ENCODE measurements at regions not wholly inside any gene's neighbourhood (a gene's known extent, or its start where the extent isn't known, plus 50 kb on each side); places are given as distances from the start of the nearest gene placed in this dataset.

GRCh38 chr16:52074133-52074532, 472.8 kb downstream of the TOX3 start:
- H3K4me2 ChIP-seq (ENCODE audit: low read depth, low read length, poor library complexity, severe bottlenecking), result no peak overlapping the region
- no peaks in the 10 kb centered on the region for H3K27me3 ChIP-seq (ENCODE audit: insufficient read depth, low read length, poor library complexity, severe bottlenecking)
- no peak overlapping the region for H3K9ac ChIP-seq (ENCODE audit: low read depth, low read length, poor library complexity, severe bottlenecking)
- no peak overlapping the region for H2AFZ ChIP-seq (ENCODE audit: low read length)
- H3K4me1 ChIP-seq (ENCODE audit: insufficient read depth, low read length, poor library complexity, severe bottlenecking), result no peaks in the 10 kb centered on the region
- no peaks in the 10 kb centered on the region for H3K9me2 ChIP-seq (replicated peaks; ENCODE audit: low read depth, low read length)
- no peaks in the 10 kb centered on the region for H4K20me1 ChIP-seq (ENCODE audit: insufficient read depth, low read length, poor library complexity, severe bottlenecking)
- TF ChIP-seq EZH2phosphoT487 (IDR thresholded peaks at IDR 0.05; ENCODE audit: borderline replicate concordance), result no peak
- TF ChIP-seq CTCF (conservative IDR thresholded peaks at IDR 0.05; ENCODE audit: low read length), result no peak
- no peak overlapping the region for H3K4me3 ChIP-seq (ENCODE audit: low read length, poor library complexity, severe bottlenecking)
- H3K9me3 ChIP-seq (ENCODE audit: insufficient read depth, low read depth, low read length), result no peaks in the 10 kb centered on the region
- H3F3A ChIP-seq (ENCODE audit: low read depth), result no peaks in the 10 kb centered on the region
- no peaks in the 10 kb centered on the region for H3K79me2 ChIP-seq (ENCODE audit: insufficient read depth, low read length)
- no peaks in the 10 kb centered on the region for H3K36me3 ChIP-seq (ENCODE audit: insufficient read depth, low read length)

- no peaks in the 10 kb centered on the region for H3K9me2 ChIP-seq (replicated peaks; ENCODE audit: low read depth, low read length)
- no peaks in the 10 kb centered on the region for H3F3A ChIP-seq (ENCODE audit: low read depth)
- no peaks in the 10 kb centered on the region for H4K20me1 ChIP-seq (ENCODE audit: insufficient read depth, low read length, poor library complexity, severe bottlenecking)
- no peak for TF ChIP-seq EZH2phosphoT487 (IDR thresholded peaks at IDR 0.05; ENCODE audit: borderline replicate concordance)
- TF ChIP-seq CTCF (conservative IDR thresholded peaks at IDR 0.05; ENCODE audit: low read length), result no peak
- H3K79me2 ChIP-seq (ENCODE audit: insufficient read depth, low read length), result no peaks in the 10 kb centered on the region
- H3K9me3 ChIP-seq (ENCODE audit: insufficient read depth, low read depth, low read length), result no peaks in the 10 kb centered on the region
- H3K27me3 ChIP-seq (ENCODE audit: insufficient read depth, low read length, poor library complexity, severe bottlenecking), result no peaks in the 10 kb centered on the region
- no peak overlapping the region for H3K4me3 ChIP-seq (ENCODE audit: low read length, poor library complexity, severe bottlenecking)
- H2AFZ ChIP-seq (ENCODE audit: low read length), result no peak overlapping the region
- H3K36me3 ChIP-seq (ENCODE audit: insufficient read depth, low read length), result no peaks in the 10 kb centered on the region
- H3K4me2 ChIP-seq (ENCODE audit: low read depth, low read length, poor library complexity, severe bottlenecking), result no peak overlapping the region
- H3K4me1 ChIP-seq (ENCODE audit: insufficient read depth, low read length, poor library complexity, severe bottlenecking), result no peaks in the 10 kb centered on the region
- no peak overlapping the region for H3K9ac ChIP-seq (ENCODE audit: low read depth, low read length, poor library complexity, severe bottlenecking)
These were observed 473.9 kb downstream of the TOX3 start for GRCh38 chr16:52073024-52073423.

- Histone ChIP-seq H3K4me1 (ENCODE audit: insufficient read depth, low read length, poor library complexity, severe bottlenecking) (no peaks in the 10 kb centered on the region), H4K20me1 (ENCODE audit: insufficient read depth, low read length, poor library complexity, severe bottlenecking) (no peaks in the 10 kb centered on the region), H3K9me2 (replicated peaks; ENCODE audit: low read depth, low read length) (no peaks in the 10 kb centered on the region)
These were observed 475.8 kb downstream of the TOX3 start for GRCh38 chr16:52071101-52071500.

More at GRCh38 chr16:52071101-52071500, 475.8 kb downstream of the TOX3 start:
- no peak overlapping the region for H3K9ac ChIP-seq (ENCODE audit: low read depth, low read length, poor library complexity, severe bottlenecking)
- no peaks in the 10 kb centered on the region for H3K27me3 ChIP-seq (ENCODE audit: insufficient read depth, low read length, poor library complexity, severe bottlenecking)
- no peak overlapping the region for H3K4me3 ChIP-seq (ENCODE audit: low read length, poor library complexity, severe bottlenecking)
- no peaks in the 10 kb centered on the region for H3K36me3 ChIP-seq (ENCODE audit: insufficient read depth, low read length)
- H2AFZ ChIP-seq (ENCODE audit: low read length), result no peak overlapping the region
- H3K79me2 ChIP-seq (ENCODE audit: insufficient read depth, low read length), result no peaks in the 10 kb centered on the region
- H3F3A ChIP-seq (ENCODE audit: low read depth), result no peaks in the 10 kb centered on the region
- no peak for TF ChIP-seq EZH2phosphoT487 (IDR thresholded peaks at IDR 0.05; ENCODE audit: borderline replicate concordance)
- no peak for TF ChIP-seq CTCF (conservative IDR thresholded peaks at IDR 0.05; ENCODE audit: low read length)
- H3K9me3 ChIP-seq (ENCODE audit: insufficient read depth, low read depth, low read length), result no peaks in the 10 kb centered on the region
- no peak overlapping the region for H3K4me2 ChIP-seq (ENCODE audit: low read depth, low read length, poor library complexity, severe bottlenecking)
